HEK293T (cell line): ENCODE measurements at regions not wholly inside any gene's neighbourhood (a gene's known extent, or its start where the extent isn't known, plus 50 kb on each side); places are given as distances from the start of the nearest gene placed in this dataset.

ENCODE experiments used
- CTCF ChIA-PET: fragments of 350-600 bp; formaldehyde crosslinking; extraction: SDS; loops from one replicate; lab custom pipeline; 2021; ENCODE audit warnings: antibody characterized with exemption, inconsistent platforms; lab: Yijun Ruan, JAX
- POLR2A ChIA-PET: fragments of 350-600 bp; formaldehyde crosslinking; extraction: SDS; loops from one replicate; lab custom pipeline; 2020; ENCODE audit warnings: antibody characterized with exemption, inconsistent platforms; lab: Yijun Ruan, JAX
- DNase-seq: peaks from one replicate; pipeline ENCODE4 v3.0.0; 2012; ENCODE audit warnings: mixed read lengths; ENCODE audit errors: extremely low spot score
- ARNT ChIP-seq: fragments of 450-650 bp; IDR thresholded peaks from 2 replicates; pipeline ENCODE4 v1.6.1; 2017; ENCODE audit warnings: mild to moderate bottlenecking
- BHLHE40 ChIP-seq: fragments of 450-650 bp; IDR thresholded peaks from 2 replicates; pipeline ENCODE4 v1.6.1; 2016; ENCODE audit warnings: mild to moderate bottlenecking, moderate library complexity, borderline replicate concordance
- CTBP1 ChIP-seq: fragments of 450-650 bp; IDR thresholded peaks from 2 replicates; pipeline ENCODE4 v1.6.1; 2016; ENCODE audit warnings: borderline replicate concordance
- ELF4 ChIP-seq: fragments of 450-650 bp; IDR thresholded peaks from 2 replicates; pipeline ENCODE4 v1.6.1; 2017; ENCODE audit warnings: antibody characterized with exemption
- FOXA1 ChIP-seq: fragments of 450-650 bp; IDR thresholded peaks from 2 replicates; pipeline ENCODE4 v1.6.1; 2016; ENCODE audit warnings: mild to moderate bottlenecking
- FOXK2 ChIP-seq: fragments of 450-650 bp; IDR thresholded peaks from 2 replicates; pipeline ENCODE4 v1.6.1; 2016; ENCODE audit warnings: mild to moderate bottlenecking
- FOXM1 ChIP-seq: fragments of 450-650 bp; IDR thresholded peaks from 2 replicates; pipeline ENCODE4 v1.6.1; 2017; ENCODE audit warnings: mild to moderate bottlenecking, borderline replicate concordance
- HDGF ChIP-seq: fragments of 450-650 bp; IDR thresholded peaks from 2 replicates; pipeline ENCODE4 v1.6.1; 2017; ENCODE audit warnings: antibody characterized with exemption, borderline replicate concordance
- L3MBTL2 ChIP-seq: fragments of 450-650 bp; conservative IDR thresholded peaks from 2 replicates; pipeline ENCODE4 v1.6.1; 2016; ENCODE audit warnings: mild to moderate bottlenecking
- LEF1 ChIP-seq: fragments of 450-650 bp; IDR thresholded peaks from 2 replicates; pipeline ENCODE4 v1.6.1; 2017; ENCODE audit warnings: mild to moderate bottlenecking, borderline replicate concordance
- NFRKB ChIP-seq: fragments of 450-650 bp; IDR thresholded peaks from 2 replicates; pipeline ENCODE4 v1.6.1; 2016; ENCODE audit warnings: mild to moderate bottlenecking, moderate library complexity
- SP1 ChIP-seq: fragments of 450-650 bp; IDR thresholded peaks from 2 replicates; pipeline ENCODE4 v1.6.1; 2017
- SUZ12 ChIP-seq: fragments of 450-650 bp; IDR thresholded peaks from 2 replicates; pipeline ENCODE4 v1.6.1; 2016; ENCODE audit warnings: mild to moderate bottlenecking
- TARDBP ChIP-seq: fragments of 450-650 bp; IDR thresholded peaks from 2 replicates; pipeline ENCODE4 v1.6.1; 2016
- ZNF384 ChIP-seq: fragments of 450-650 bp; IDR thresholded peaks from 2 replicates; pipeline ENCODE4 v1.6.1; 2016
- TF ChIP-seq, protein P1 (sequence below): fragments of 450-650 bp; IDR thresholded peaks from 2 replicates; pipeline ENCODE4 v1.6.1; 2016

DNA sequence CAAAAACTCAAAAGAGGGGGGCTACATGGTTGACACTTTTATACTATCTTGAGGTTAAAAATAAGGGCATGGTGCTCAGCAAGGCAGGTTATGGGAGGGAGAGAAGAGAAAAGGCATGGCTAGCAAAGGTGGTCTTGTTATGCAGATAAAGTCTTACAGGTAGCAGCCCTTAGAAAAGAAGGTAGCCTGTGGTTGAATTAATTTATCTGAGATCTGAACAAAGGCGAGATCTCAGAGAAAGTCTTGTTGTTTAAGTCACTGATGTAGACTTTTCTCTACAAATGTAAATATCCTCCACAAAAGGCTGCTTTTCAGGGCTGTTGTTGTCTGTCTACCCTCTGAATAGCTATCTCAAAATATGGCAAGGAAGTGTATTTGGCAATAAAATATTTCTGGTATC lies 1250.4 kb downstream of the PCDH18 start:
- POLR2A ChIA-PET = no interaction called here
- DNase-seq = no peak
- TF ChIP-seq FOXA1 = no peak
- no peak for TF ChIP-seq FOXM1
- CTCF ChIA-PET = no interaction called here

DNA sequence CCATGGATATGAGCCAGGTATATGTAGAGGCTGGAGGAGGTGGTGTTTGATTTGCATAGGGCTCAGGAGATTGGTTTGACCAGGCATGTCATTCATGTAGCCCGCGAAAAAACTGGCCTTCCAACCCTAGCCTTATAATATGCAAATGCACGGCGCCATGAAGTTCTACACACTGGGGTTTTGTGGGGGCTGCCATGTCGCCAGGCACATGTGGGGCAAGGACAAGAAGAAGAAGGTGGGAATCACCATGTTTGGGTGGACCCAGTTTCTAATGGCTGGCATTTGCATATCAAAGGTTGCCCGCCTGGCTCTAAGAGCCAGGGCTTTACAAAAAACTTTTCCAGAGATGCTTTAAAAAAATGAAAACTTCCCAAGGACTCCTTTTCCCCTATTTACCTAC lies 1251.0 kb downstream of the PCDH18 start:
- DNase-seq = no peak
- ChIA-PET POLR2A (no interaction called here), CTCF (no interaction called here)
- no peak for TF ChIP-seq LEF1
- no peak for TF ChIP-seq ZNF384
- no peak for TF ChIP-seq ARNT
- TF ChIP-seq, protein P1, sequence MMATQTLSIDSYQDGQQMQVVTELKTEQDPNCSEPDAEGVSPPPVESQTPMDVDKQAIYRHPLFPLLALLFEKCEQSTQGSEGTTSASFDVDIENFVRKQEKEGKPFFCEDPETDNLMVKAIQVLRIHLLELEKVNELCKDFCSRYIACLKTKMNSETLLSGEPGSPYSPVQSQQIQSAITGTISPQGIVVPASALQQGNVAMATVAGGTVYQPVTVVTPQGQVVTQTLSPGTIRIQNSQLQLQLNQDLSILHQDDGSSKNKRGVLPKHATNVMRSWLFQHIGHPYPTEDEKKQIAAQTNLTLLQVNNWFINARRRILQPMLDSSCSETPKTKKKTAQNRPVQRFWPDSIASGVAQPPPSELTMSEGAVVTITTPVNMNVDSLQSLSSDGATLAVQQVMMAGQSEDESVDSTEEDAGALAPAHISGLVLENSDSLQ = no peak
- no peak for TF ChIP-seq ELF4
- no peak for TF ChIP-seq L3MBTL2
- no peak for TF ChIP-seq NFRKB
- no peak for TF ChIP-seq TARDBP
- no peak for TF ChIP-seq SP1
- TF ChIP-seq FOXA1 = no peak
- TF ChIP-seq SUZ12 = no peak
- no peak for TF ChIP-seq HDGF
- TF ChIP-seq BHLHE40 = no peak
- TF ChIP-seq CTBP1 = no peak
- TF ChIP-seq FOXM1 = no peak
- no peak for TF ChIP-seq FOXK2

DNA sequence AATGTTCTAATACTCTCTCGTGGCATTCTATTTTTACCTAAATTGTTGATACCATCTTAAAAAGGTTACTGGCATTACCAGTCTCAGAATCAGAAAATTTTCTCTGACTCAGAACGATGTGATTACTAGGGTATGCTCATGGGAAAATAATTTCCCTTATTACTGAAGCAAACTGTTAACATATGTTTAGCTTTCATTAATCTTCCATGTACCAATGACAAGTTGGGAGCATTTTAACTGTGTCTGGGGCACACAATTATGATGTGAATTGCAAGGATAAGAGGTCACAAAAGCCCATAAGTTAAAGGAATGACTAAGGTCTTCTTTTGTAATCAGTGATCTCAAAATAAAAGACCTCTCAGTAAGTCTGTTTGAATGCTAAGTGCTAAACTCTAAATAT lies 1254.6 kb downstream of the PCDH18 start:
- CTCF ChIA-PET = no interaction called here
- no peak for TF ChIP-seq CTBP1
- no peak for TF ChIP-seq ARNT
- no peak for TF ChIP-seq ELF4
- no peak for TF ChIP-seq LEF1
- no peak for TF ChIP-seq NFRKB
- TF ChIP-seq L3MBTL2 = no peak
- no peak for TF ChIP-seq BHLHE40
- no peak for TF ChIP-seq HDGF
- no peak for TF ChIP-seq SP1
- no peak for TF ChIP-seq FOXK2
- no peak for TF ChIP-seq ZNF384
- no peak for TF ChIP-seq TARDBP
- TF ChIP-seq FOXM1 = no peak
- TF ChIP-seq SUZ12 = no peak
- no peak for TF ChIP-seq FOXA1
- TF ChIP-seq, protein P1 = no peak
- POLR2A ChIA-PET = no interaction called here
- DNase-seq = no peak

DNA sequence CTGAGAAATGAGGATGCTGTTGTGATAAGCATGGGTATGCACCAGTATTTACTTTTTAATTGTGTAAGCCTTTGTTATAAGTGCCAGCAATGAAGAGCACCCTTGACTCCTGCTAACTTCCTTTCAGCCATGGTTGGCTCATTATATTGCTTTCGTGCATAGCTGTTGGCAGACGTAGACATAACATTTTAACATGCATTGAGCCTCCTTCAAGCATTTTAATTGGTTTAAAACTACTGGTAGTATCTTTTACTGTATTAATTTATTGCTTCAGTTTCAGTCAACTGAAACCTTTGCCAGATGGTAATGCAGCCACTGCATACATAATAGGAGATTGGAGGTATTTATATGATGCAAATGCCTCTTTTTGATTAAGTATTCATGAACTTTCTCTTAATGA lies 1285.4 kb downstream of the PCDH18 start:
- TF ChIP-seq SUZ12 = no peak
- no peak for TF ChIP-seq FOXM1
- TF ChIP-seq, protein P1 = no peak
- ChIA-PET CTCF (no interaction called here), POLR2A (no interaction called here)
- no peak for DNase-seq

DNA sequence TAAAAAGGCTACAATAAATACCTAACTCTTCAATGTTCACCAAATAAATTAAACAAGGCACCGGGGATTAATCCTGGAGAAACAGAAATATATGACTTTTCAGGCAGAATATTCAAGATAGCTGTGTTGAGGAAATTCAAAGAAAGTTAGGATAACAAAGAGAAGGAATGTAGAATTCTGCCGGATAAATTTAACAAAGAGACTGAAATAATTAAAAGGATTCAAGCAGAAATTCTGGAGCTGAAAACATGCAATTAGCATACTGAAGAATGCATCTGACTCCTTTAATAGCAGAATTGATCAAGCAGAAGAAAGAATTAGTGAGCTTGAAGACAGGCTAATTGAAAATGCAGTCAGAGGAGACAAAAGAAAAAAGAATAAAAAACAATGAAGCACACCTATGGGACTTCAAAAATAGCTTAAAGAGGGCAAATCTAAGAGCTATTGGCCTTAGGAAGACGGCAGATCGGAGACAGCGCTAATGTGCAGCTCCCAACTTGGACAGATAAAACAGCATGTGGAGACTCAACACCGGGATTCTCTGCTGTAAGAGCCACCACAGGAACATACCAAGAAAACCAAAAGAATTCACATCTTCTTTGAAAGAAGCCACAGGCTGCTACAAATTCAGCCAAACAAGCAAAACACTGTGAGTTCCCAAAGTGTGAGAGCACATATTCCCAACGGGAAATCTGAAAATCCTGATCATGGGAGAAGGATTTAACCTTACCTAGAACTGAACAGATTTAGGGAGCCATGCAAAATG lies 1290.9 kb downstream of the PCDH18 start:
- no peak for TF ChIP-seq NFRKB
- POLR2A ChIA-PET = no interaction called here
- CTCF ChIA-PET = no interaction called here

DNA sequence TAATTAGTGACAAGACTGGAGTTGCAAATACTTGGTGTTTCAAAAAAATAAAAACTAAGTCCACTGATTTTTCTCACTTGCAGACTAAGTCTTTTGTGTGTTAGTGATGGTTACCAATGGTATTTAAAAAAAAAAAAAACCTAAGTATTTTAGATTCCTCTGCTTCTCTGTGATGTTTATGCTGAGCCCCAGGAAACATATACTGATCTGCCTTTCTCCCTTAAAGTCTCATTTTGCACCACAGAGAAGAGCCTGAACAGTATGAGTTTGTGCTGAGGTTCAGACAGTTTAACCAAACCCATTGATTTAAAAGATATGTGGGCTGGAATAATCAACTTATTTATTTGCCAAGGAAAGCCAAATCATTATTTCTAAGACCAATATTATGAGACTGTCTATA lies 1305.0 kb downstream of the PCDH18 start:
- ChIA-PET POLR2A (no interaction called here), CTCF (no interaction called here)
- TF ChIP-seq ARNT (no peak), ELF4 (no peak), CTBP1 (no peak), L3MBTL2 (no peak)
- no peak for DNase-seq

More for the DNA sequence above, 1290.9 kb downstream of the PCDH18 start:
- DNase-seq = no peak

DNA sequence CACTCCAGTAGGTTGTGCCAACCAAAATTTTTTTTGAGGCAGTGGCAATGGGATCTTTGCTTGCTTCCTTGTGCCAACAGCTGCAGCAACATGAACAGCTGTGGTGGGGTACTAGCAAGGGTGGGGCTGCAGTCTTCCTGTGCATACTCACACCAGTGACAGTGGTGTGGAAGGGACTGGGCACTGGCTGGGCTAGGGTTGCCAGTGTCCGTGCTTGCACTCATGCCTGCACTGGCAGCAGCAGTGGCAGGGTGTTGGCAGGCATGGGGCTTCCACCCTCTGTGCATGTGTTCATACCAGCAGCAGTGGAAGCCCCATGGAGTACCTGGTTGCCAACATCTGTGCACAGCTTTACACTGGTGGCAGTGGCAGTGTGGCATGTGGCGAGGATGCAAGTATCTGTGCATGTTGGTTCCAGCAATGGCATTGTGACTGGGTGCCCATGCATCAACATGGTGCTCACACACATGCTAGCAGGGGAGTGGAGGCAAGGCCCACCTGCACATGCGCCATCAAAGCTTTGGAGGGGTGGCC lies 1312.6 kb downstream of the PCDH18 start:
- ChIA-PET POLR2A (no interaction called here), CTCF (no interaction called here)
- DNase-seq = no peak
- TF ChIP-seq ELF4 = no peak
- no peak for TF ChIP-seq SP1
- TF ChIP-seq CTBP1 = no peak
- TF ChIP-seq ZNF384 = no peak
- TF ChIP-seq SUZ12 = no peak
- TF ChIP-seq LEF1 = no peak
- TF ChIP-seq ARNT = no peak
- TF ChIP-seq FOXK2 = no peak
- no peak for TF ChIP-seq BHLHE40
